A549 (cell line): ENCODE measurements at regions not wholly inside any gene's neighbourhood (a gene's known extent, or its start where the extent isn't known, plus 50 kb on each side); places are given as distances from the start of the nearest gene placed in this dataset.
A peak's percentile ranks its signal among the peaks of the same experiment; 100 is the strongest.

Experiments
- ATAC-seq, 2 experiments: fragments of 200-7000 bp in 1 of 2; fragments of >200 bp in 1 of 2; cut with Nextera tagmentation in 1 of 2; cut with Tn5 transposase in 1 of 2; 3 replicates each; pipeline versions ENCODE4 v1.8.0 to v1.9.1; 2018 to 2020; ENCODE audit warnings: mild to moderate bottlenecking in 1 of 2, moderate library complexity in 1 of 2
- CTCF ChIA-PET: fragments of 300-600 bp; sonication (Branson Sonifier 250); formaldehyde crosslinking; extraction: SDS; loops from one replicate; lab custom pipeline; 2021; ENCODE audit warnings: antibody characterized with exemption, inconsistent platforms; lab: Yijun Ruan, JAX
- POLR2A ChIA-PET: fragments of 350-600 bp; formaldehyde crosslinking; extraction: SDS; loops from one replicate; lab custom pipeline; 2021; ENCODE audit warnings: antibody characterized with exemption, inconsistent platforms; lab: Yijun Ruan, JAX
- DNase-seq, 2 experiments: peaks; one replicate each; pipeline versions ENCODE4 v3.0.0 to v3.0.0-alpha.2; 2011 to 2016; ENCODE audit warnings: low read depth in 1 of 2, low spot score in 1 of 2
- FAIRE-seq: peaks from 2 replicates; lab custom pipeline; 2011; peaks lifted over from hg19 to GRCh38; lab: Jason Lieb, UNC
- H3K27ac ChIP-seq, 2 experiments: fragments of >200 bp; sonication (Bioruptor Twin); formaldehyde crosslinking; 3 replicates each; pipeline ENCODE4 v1.5.1; 2016 to 2017
- H3K4me1 ChIP-seq: fragments of >200 bp; sonication (Bioruptor Twin); formaldehyde crosslinking; 3 replicates; pipeline ENCODE4 v1.6.1; 2016
- H3K4me2 ChIP-seq: fragments of >200 bp; sonication (Bioruptor Twin); formaldehyde crosslinking; 3 replicates; pipeline ENCODE4 v1.6.1; 2016
- H3K4me3 ChIP-seq: fragments of >200 bp; sonication (Bioruptor Twin); formaldehyde crosslinking; 3 replicates; pipeline ENCODE4 v1.5.1; 2016
- H3K9me3 ChIP-seq: fragments of >200 bp; sonication (Bioruptor Twin); formaldehyde crosslinking; 3 replicates; pipeline ENCODE4 v1.6.1; 2016
- ATOH8 ChIP-seq: fragments of 250-450 bp; sonication (Bioruptor Pico); IDR thresholded peaks from 2 replicates; pipeline ENCODE4 v1.5.0; 2020; ENCODE audit warnings: low read depth, mild to moderate bottlenecking, moderate library complexity
- CBX8 ChIP-seq: fragments of 200-600 bp; sonication (generic); IDR thresholded peaks from 2 replicates; pipeline ENCODE4 v1.6.1; 2016
- CHD2 ChIP-seq: fragments of 150-350 bp; IDR thresholded peaks from 2 replicates; pipeline ENCODE4 v1.6.1; 2014; ENCODE audit warnings: low read length; ENCODE audit not compliant: partially characterized antibody
- CTCF ChIP-seq: fragments of >200 bp; sonication (Bioruptor Twin); formaldehyde crosslinking; IDR thresholded peaks from 3 replicates; pipeline ENCODE4 v1.5.1; 2016
- EHMT2 ChIP-seq: fragments of 200-600 bp; sonication (generic); IDR thresholded peaks from 2 replicates; pipeline ENCODE4 v1.6.1; 2016; ENCODE audit warnings: antibody characterized with exemption, low read depth, mild to moderate bottlenecking, moderate library complexity
- EP300 ChIP-seq, 2 experiments: fragments of >200 bp; sonication (Bioruptor Twin); formaldehyde crosslinking; IDR thresholded peaks; 2 replicates in 1 of 2; 3 replicates in 1 of 2; pipeline ENCODE4 v1.6.1; 2016 to 2017
- ESRRA ChIP-seq: fragments of 150-350 bp; IDR thresholded peaks from 2 replicates; pipeline ENCODE4 v1.6.1; 2014; ENCODE audit warnings: mild to moderate bottlenecking, low read length, borderline replicate concordance
- FOXS1 ChIP-seq: fragments of 250-450 bp; sonication (Bioruptor Pico); IDR thresholded peaks from 2 replicates; pipeline ENCODE4 v1.5.0; 2020; ENCODE audit warnings: mild to moderate bottlenecking, moderate library complexity
- HEYL ChIP-seq: fragments of 250-450 bp; sonication (Bioruptor Pico); IDR thresholded peaks from 2 replicates; pipeline ENCODE4 v1.8.0; 2021; ENCODE audit warnings: mild to moderate bottlenecking, moderate library complexity
- HOXA7 ChIP-seq: fragments of 250-450 bp; sonication (Bioruptor Pico); IDR thresholded peaks from 2 replicates; pipeline ENCODE4 v1.5.0; 2020; ENCODE audit warnings: mild to moderate bottlenecking, moderate library complexity
- HOXB13 ChIP-seq: fragments of 250-450 bp; sonication (Bioruptor Pico); IDR thresholded peaks from 2 replicates; pipeline ENCODE4 v1.5.0; 2020; ENCODE audit warnings: low read depth, mild to moderate bottlenecking, moderate library complexity
- HOXB5 ChIP-seq: fragments of 250-450 bp; sonication (Bioruptor Pico); IDR thresholded peaks from 2 replicates; pipeline ENCODE4 v1.5.0; 2020; ENCODE audit warnings: mild to moderate bottlenecking, moderate library complexity
- JUNB ChIP-seq: fragments of >200 bp; sonication (Bioruptor Twin); formaldehyde crosslinking; IDR thresholded peaks from 2 replicates; pipeline ENCODE4 v1.6.1; 2016
- KDM1A ChIP-seq: fragments of 200-600 bp; sonication (generic); IDR thresholded peaks from 2 replicates; pipeline ENCODE4 v1.6.1; 2016; ENCODE audit warnings: low read depth, mild to moderate bottlenecking
- MAFK ChIP-seq: fragments of 450-650 bp; IDR thresholded peaks from 2 replicates; pipeline ENCODE4 v1.6.1; 2014; ENCODE audit not compliant: partially characterized antibody
- MYC ChIP-seq: IDR thresholded peaks from 2 replicates; pipeline ENCODE4 v1.6.1; 2012; ENCODE audit warnings: mild to moderate bottlenecking, inconsistent platforms, low read length, improper control_type of control experiment, borderline replicate concordance
- NR3C1 ChIP-seq: fragments of >200 bp; sonication (Bioruptor Twin); formaldehyde crosslinking; IDR thresholded peaks from 3 replicates; pipeline ENCODE4 v1.6.1; 2017
- POLR2AphosphoS2 ChIP-seq: conservative IDR thresholded peaks from 2 replicates; pipeline ENCODE4 v1.6.1; 2012; ENCODE audit warnings: low read length, improper control_type of control experiment, inconsistent platforms
- RAD21 ChIP-seq, 2 experiments: fragments of >200 bp in 1 of 2; sonication (Bioruptor Twin) in 1 of 2; formaldehyde crosslinking in 1 of 2; IDR thresholded peaks in 1 of 2; conservative IDR thresholded peaks in 1 of 2; 2 replicates in 1 of 2; 3 replicates in 1 of 2; pipeline ENCODE4 v1.6.1; 2012 to 2018; ENCODE audit warnings: inconsistent platforms in 1 of 2
- RCOR1 ChIP-seq: fragments of 150-350 bp; IDR thresholded peaks from 2 replicates; pipeline ENCODE4 v1.6.1; 2014; ENCODE audit warnings: antibody characterized with exemption, low read length, low read depth
- RNF2 ChIP-seq: fragments of 200-600 bp; sonication (generic); IDR thresholded peaks from 2 replicates; pipeline ENCODE4 v1.6.1; 2016; ENCODE audit warnings: low read depth, mild to moderate bottlenecking, antibody characterized with exemption, moderate library complexity, borderline replicate concordance
- SREBF2 ChIP-seq: fragments of 450-650 bp; IDR thresholded peaks from 2 replicates; pipeline ENCODE4 v1.6.1; 2014; ENCODE audit warnings: mild to moderate bottlenecking, moderate library complexity
- TFCP2L1 ChIP-seq: fragments of 250-450 bp; sonication (Bioruptor Pico); IDR thresholded peaks from 2 replicates; pipeline ENCODE4 v1.5.0; 2021; ENCODE audit warnings: mild to moderate bottlenecking
- ZFP36 ChIP-seq: fragments of 450-650 bp; IDR thresholded peaks from 2 replicates; pipeline ENCODE4 v1.6.1; 2014; ENCODE audit warnings: borderline replicate concordance; ENCODE audit not compliant: partially characterized antibody
- ZNF302 ChIP-seq: fragments of 250-450 bp; sonication (Bioruptor Pico); IDR thresholded peaks from 2 replicates; pipeline ENCODE4 v1.9.0; 2021; ENCODE audit warnings: inconsistent platforms, mild to moderate bottlenecking, moderate library complexity
- ZSCAN20 ChIP-seq: fragments of 250-450 bp; sonication (Bioruptor Pico); IDR thresholded peaks from 2 replicates; pipeline ENCODE4 v1.8.0; 2022; ENCODE audit warnings: mild to moderate bottlenecking, moderate library complexity
- WGBS: methylation state at CpG from one replicate; pipeline ENCODE4 v1.1.6; 2017; ENCODE audit errors: missing lambda C conversion rate; 5-methylcytosine and 5-hydroxymethylcytosine counted together
- TF ChIP-seq, protein P1 (sequence below): IDR thresholded peaks from 2 replicates; pipeline ENCODE4 v1.6.1; 2012
- TF ChIP-seq, protein P2 (sequence below): IDR thresholded peaks from 2 replicates; pipeline ENCODE4 v1.6.1; 2012; ENCODE audit warnings: low read depth, borderline replicate concordance

DNA sequence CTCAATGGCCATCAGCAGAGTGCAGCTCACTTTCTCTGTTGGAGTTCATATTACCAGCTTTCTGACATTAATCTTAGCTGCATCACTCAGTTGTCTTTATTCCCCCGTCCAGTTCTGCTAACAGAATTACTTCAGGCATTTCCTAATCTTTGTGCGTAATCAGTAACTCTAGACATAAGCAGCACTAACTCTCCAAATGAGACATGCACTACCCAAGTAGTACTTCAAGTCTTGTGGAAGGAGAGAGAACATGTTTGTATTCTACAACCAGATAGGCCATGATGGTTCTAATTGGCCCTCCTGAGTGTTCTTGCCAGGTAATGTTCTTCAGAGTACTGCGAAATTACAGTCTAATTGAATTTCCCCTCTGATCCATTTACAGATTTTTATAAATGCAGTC is 448.5 kb upstream of the RPS6KA3 start:
- no peak for TF ChIP-seq ZNF302 (CRISPR knock-in tag)
- no peak for TF ChIP-seq SREBF2
- TF ChIP-seq RNF2, result no peak
- TF ChIP-seq, protein P1, sequence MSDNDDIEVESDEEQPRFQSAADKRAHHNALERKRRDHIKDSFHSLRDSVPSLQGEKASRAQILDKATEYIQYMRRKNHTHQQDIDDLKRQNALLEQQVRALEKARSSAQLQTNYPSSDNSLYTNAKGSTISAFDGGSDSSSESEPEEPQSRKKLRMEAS, result no peak
- no peak for TF ChIP-seq MAFK
- no peak for TF ChIP-seq HEYL (CRISPR knock-in tag)
- no peak for TF ChIP-seq MYC
- no peak for TF ChIP-seq JUNB
- TF ChIP-seq EP300 (IDR thresholded peaks at IDR 0.05), result no peak
- no peak for TF ChIP-seq HOXB13 (CRISPR knock-in tag)
- Histone ChIP-seq H3K4me3 (no peak overlapping the region), H3K27ac (no peak overlapping the region), H3K9me3 (no peaks in the 10 kb centered on the region), H3K4me1 (no peaks in the 10 kb centered on the region), H3K4me2 (no peak overlapping the region)
- ATAC-seq, result no peak
- no peak for DNase-seq
- CTCF ChIA-PET, result no interaction called here
- WGBS, result 65% methylated on average over 3 of the region's 3 CpGs
- POLR2A ChIA-PET, result no interaction called here
- peak; percentile 84 for FAIRE-seq

DNA sequence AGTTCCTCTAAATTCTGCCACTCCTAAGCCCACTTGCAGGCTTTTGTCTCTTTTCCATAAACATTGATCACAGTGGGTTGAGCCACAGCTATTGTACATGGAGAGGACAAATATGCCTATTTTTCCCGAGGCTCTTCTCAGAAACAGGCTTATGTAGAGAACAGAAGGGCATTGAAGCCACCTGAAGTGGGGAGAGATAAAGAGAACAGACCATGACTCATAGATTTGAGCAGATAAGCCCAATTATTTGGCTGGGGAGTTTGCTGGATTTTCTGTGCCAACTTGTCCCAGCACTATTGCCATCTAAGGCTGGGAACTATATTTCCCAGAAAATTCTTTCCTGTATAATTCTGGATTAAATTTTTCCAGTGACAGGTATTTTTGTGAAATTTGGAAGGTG is 446.1 kb upstream of the RPS6KA3 start:
- H3K27ac ChIP-seq, result no peak overlapping the region
- no peak overlapping the region for H3K4me3 ChIP-seq
- ATAC-seq (no peak), FAIRE-seq (no peak), DNase-seq (no peak)
- H3K4me1 ChIP-seq, result no peaks in the 10 kb centered on the region
- CTCF ChIA-PET, result no interaction called here
- POLR2A ChIA-PET, result no interaction called here
- no peak overlapping the region for H3K4me2 ChIP-seq
- H3K9me3 ChIP-seq, result no peaks in the 10 kb centered on the region
- 8% methylated on average over 1 of the region's 1 CpG for WGBS
- TF ChIP-seq HOXB5 (CRISPR knock-in tag) (no peak), ATOH8 (CRISPR knock-in tag) (no peak), TFCP2L1 (no peak), RAD21 (conservative IDR thresholded peaks at IDR 0.05 in 1 of 2, IDR thresholded peaks at IDR 0.05 in 1 of 2) (no peak), ZFP36 (no peak), NR3C1 (no peak), ESRRA (no peak), HOXA7 (CRISPR knock-in tag) (no peak), CTCF (no peak), CHD2 (no peak), ZSCAN20 (CRISPR knock-in tag) (no peak), EHMT2 (no peak), RCOR1 (no peak), POLR2AphosphoS2 (no peak), KDM1A (no peak), FOXS1 (CRISPR knock-in tag) (no peak), CBX8 (no peak)
- TF ChIP-seq, protein P2, sequence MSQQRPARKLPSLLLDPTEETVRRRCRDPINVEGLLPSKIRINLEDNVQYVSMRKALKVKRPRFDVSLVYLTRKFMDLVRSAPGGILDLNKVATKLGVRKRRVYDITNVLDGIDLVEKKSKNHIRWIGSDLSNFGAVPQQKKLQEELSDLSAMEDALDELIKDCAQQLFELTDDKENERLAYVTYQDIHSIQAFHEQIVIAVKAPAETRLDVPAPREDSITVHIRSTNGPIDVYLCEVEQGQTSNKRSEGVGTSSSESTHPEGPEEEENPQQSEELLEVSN, result no peak
